OCI-M1 (cell line): ENCODE measurements at regions not wholly inside any gene's neighbourhood (a gene's known extent, or its start where the extent isn't known, plus 50 kb on each side); places are given as distances from the start of the nearest gene placed in this dataset.

Experiments
- DNase-seq: peaks from one replicate; lab custom pipeline; 2025; lab: John Stamatoyannopoulos, UW

- DNase-seq = no peak
Measured at GRCh38 chr7:45982907-45983719, 62.0 kb upstream of the IGFBP3 start.

DNA sequence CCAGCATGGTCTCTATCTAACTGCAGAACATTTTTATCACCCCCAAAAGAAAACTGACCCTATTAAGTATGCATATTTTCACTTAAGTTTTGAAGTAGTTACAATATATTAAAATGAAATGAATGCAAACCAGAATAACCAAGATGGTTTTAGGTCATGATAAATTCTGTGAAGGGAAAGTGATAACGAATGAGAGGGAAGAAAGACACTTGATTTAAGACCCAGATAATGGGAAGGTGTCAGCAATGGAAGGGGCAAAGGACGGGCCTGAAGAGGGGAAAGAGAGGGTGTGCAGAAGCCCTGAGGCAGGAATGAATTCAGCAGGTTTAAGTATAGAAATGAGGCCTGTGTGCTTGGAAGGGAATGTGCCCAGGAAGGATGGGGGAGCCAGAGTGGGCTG is 61.1 kb upstream of the IGFBP3 start:
- DNase-seq = no peak

GRCh38 chr7:45980973-45981372 is 59.9 kb upstream of the IGFBP3 start:
- DNase-seq = no peak

DNA sequence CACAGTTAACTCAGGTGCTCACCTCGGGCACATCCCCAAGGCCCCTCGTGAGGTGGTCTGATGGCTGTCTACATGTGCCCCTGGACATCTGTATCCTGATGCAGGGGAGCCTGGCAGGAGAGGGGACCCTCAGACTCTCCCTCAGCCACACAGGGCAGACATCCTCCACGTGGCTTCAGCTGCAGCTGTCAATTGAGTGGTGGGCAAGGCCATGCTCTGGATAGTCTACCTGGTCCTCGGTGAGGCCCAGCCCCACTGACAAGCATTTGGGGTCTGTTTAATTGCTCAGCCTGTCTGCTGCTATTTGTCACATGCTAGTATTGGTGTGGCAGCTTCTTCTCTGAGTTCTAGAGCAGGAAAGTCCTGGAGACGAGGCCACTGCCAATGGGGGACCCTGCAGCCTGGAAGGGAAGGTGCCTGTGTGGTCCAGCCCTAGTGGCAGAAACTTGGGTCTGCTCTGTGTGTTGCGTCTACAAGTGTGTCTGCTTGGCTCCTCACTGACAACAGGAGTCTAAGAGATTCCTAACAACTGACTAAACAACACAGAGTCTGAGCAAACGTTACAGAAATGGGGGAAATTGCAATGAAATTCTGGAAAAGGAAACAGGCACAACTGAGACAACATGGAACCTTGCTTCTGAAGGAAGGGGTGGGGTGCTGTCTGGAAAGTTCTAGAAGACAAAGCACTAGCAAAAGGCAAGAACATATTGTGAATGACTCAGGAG is 59.3 kb upstream of the IGFBP3 start:
- no peak for DNase-seq

DNA sequence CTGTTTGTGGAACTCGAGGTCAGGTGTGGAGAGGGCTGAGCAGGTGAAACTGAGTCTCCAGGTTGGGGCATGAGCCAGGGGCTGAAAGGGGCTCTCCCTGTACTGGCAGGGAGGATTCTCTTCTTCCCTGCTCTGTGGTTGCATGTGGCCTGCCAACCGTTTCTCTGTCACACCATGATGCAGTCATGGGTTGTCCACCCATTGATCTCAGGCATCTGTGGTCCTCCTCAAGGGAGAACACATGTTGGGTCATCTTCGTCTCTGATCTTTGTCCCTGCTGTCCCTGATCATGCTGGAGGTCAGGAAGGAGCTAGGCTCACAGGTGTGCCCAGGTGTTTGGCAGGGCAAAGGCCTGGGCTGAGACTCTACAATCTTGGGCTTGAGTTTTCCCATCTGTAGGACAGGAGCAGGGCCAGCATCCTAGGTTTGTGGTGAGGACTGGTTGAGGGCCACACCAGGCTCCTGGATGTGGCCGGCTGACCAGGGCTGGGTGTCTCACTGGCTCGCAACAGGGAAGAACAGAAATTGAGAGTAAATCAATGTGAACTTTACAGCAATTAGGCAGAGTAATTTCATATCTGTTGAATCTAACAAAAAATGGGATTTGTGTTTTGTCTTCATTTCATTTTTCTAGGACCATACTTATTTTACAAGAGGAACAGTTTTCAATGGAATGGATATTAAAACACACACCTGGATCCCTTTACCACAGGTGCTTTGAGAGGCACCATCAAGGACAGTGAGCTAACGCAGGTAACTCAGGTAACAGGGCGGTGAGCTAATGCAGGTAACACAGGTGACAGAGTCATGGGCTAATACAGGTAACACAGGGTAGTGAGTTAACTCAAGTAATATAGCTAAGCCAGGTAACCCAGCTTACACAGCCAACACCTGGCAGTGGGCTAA is 58.5 kb upstream of the IGFBP3 start:
- DNase-seq = no peak

DNA sequence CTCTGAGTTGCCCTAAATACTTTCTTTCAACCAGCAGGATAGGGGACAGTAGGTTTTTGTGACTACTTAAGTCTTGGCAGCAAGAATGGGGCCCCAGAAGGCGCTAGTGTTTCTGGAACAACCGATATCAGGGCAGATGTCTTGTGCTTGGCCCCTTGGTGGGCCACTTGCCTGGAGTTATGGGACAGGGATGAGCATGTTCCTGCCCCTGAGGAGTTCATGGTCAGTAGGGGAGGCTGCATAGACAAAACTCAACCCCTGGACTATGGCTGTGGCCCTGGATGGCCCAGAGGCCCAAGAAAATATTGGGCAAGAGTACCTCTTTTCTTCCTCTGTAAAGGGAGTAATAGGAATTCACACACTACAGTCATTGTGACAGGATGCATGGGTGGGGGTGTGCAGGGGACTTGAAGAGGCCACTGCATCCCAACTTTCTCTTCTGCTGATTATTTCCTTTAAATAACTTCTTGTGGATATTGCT is 57.7 kb upstream of the IGFBP3 start:
- DNase-seq = no peak

DNA sequence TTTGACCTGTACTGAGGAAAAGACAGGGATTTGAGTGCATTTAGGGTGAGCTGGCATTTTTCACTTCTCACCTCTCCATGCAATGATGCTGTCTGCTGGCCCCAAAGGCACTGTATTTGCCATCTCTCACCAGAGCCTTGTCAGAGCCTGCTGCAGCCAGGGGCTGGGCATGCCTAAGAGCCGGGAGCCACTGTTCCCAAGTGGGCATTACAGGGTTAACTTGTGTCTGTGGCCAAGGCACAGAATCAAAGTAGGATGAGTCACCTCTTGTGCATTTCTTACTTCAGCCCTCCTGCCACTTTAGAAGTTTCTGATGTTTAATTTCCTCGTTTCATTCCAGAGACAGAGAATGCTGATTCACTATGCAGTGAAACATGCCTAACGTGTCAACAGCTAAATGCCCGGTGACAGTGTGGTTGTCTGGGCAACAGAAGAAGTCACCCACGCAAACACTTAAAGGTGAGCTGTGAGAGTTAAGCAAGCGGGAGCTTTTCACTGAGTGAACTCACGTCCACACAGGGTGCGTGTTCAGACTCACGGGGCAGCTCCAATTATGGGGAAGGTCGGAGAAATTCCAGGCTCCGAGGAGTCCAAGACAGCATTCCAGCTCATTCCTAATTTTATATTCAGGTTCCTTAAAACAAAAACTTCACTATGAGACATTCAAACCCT is 57.1 kb upstream of the IGFBP3 start:
- peak; percentile 60 for DNase-seq

DNA sequence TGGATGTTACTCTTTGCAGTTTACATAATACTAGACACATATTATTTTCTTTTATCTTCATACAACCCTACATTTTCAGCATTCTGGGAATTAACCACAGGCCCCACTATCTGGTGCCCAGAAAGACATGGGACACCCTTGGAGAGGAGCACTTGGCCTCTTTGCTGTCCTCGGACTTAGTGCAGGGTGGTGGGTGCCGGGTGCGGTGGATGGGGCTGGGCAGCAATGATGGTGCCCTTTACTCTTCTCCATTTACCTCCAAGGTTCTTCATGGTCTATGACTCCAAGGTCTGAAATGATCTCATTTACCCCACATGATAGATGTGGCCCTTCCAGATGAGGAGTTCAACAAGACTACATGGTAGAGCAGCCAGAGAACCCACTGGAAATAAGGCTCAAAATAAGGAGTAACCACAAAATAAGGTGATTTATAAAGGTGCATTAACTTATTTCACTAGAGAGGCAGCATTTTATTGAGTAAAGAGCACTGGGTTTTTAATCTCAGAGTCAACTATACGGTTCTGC is 56.2 kb upstream of the IGFBP3 start:
- no peak for DNase-seq

- DNase-seq = no peak
Measured at GRCh38 chr7:45976485-45976856, 55.4 kb upstream of the IGFBP3 start.

- DNase-seq = no peak
Measured at GRCh38 chr7:45975847-45976484, 54.9 kb upstream of the IGFBP3 start.

- no peak for DNase-seq
Measured at GRCh38 chr7:45975367-45975766, 54.3 kb upstream of the IGFBP3 start.

DNA sequence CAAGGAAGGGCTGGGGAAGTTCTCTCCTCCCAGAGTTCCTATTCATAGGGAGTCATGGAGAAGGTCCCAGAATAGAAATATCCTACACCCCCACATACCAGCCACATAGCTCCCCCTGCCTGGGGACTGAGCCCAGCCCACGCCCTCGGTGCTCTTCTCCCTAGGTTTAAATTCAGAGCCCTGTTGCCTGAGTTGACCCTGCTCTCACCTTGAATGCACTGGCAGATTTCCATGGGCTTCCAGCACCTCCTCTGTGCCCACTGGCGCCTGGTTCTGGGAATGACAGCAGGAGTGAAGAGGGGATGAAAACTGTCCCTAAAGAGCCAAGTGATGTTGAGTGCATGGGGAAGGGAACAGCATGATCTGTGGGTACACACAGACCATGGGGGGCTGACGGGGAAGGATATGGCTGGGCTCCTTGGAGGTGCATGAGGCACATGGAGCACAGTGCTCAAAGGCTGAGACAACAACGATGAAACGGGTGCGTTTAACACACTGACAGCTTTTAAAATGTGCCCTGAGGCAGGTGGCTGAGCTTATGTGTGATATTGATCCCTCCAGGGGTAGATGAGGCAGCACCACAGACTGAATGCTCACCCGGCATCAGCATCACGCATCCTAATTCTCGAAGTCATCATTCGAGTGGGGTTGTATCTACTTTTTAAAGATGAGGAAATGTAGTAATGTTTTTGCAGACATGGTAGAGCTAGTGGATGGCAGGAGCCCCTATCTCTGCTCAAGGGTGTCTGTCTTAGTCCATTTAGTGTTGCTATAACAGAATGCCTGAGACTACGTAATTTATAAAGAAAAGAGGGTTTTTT is 53.7 kb upstream of the IGFBP3 start:
- no peak for DNase-seq

GRCh38 chr7:45973725-45974532 is 52.9 kb upstream of the IGFBP3 start:
- DNase-seq = no peak

- DNase-seq = no peak
Measured at GRCh38 chr7:45972629-45973312, 51.7 kb upstream of the IGFBP3 start.

DNA sequence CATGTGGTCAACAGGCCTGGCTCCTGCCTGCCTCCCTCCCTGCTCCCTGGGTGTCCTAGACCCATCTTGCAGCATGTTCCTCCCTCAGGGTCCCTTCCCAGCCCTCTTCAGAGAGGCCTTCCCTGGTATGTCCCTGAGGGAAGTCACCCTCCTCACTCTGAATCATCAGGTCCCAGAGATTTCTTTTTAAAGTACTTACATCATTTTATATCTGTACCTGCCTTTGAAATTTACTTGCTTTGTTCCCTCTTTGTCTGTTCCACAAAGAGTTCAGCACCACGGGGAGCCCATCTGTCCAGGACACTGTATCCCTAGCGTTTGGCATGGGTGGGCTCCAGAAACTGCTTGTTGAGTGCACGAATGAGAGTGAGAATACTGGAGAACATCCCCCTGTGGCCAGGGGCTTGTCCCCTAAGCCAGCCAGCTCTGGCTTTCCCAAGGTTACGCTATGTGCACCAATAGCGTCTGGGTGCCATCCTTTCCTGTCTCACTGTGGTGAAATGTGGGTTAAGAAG is 50.6 kb upstream of the IGFBP3 start:
- no peak for DNase-seq

DNA sequence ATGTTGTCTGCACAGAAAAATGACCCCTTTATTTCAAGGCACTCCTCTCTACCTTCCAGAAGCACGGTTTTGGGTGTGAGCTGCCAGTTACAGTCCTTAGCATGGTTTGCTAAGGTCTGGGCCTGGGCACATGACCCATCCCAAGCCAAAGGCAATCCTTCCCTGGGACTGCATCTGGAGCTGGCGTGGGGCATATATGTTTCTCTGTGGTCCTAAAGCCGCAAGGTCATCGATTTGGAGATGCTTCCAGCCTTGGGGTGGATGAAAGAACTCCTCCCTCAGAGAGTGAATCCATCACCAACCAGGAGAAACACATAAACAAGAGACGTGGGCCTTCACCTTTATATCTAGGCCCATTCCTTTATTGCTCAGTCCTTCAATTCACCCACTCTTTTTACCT is 50.1 kb upstream of the IGFBP3 start:
- no peak for DNase-seq
